IMR-90 (cell line): ENCODE measurements at regions not wholly inside any gene's neighbourhood (a gene's known extent, or its start where the extent isn't known, plus 50 kb on each side); places are given as distances from the start of the nearest gene placed in this dataset.

Source experiments
- BHLHE40 ChIP-seq: fragments of 150-350 bp; IDR thresholded peaks from 2 replicates; pipeline ENCODE4 v1.6.1; 2016; ENCODE audit warnings: mild to moderate bottlenecking, low read depth, low read length
- CEBPB ChIP-seq: IDR thresholded peaks from 2 replicates; pipeline ENCODE4 v1.6.1; 2012; ENCODE audit warnings: low read depth, low read length, improper control_type of control experiment
- CTCF ChIP-seq: conservative IDR thresholded peaks from 2 replicates; pipeline ENCODE4 v1.5.1; 2012; ENCODE audit warnings: mild to moderate bottlenecking, low read depth, low read length, improper control_type of control experiment
- POLR2A ChIP-seq: IDR thresholded peaks from 2 replicates; pipeline ENCODE4 v1.6.1; 2012; ENCODE audit warnings: mild to moderate bottlenecking, low read depth, low read length

GRCh38 chr13:74678308-74678965 lies 544.2 kb upstream of the KLF12 start:
- TF ChIP-seq POLR2A (no peak), CEBPB (no peak), CTCF (no peak), BHLHE40 (no peak)
